ENCODE measurements at regions not wholly inside any gene's neighbourhood (a gene's known extent, or its start where the extent isn't known, plus 50 kb on each side); places are given as distances from the start of the nearest gene placed in this dataset.

DNA sequence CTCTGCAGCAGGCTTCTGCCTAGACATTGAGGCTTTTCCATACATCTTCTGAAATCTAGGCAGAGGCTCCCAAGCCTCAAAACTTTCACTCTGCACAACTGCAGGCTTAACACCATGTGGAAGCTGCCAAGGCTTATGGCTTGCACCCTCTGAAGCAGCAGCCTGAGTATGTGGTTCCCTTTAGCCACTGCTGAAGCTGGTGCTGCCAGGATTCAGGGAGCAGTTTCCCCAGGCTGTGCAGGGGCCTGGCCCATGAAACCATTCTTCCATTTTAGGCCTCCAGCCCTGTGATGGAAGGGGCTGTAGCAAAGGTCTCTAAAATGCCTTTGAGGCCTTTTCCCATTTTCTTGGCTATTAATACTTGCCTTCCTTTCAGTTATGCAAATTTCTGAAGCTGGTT lies 680.3 kb upstream of the FTMT start:
- TF ChIP-seq, protein P1, sequence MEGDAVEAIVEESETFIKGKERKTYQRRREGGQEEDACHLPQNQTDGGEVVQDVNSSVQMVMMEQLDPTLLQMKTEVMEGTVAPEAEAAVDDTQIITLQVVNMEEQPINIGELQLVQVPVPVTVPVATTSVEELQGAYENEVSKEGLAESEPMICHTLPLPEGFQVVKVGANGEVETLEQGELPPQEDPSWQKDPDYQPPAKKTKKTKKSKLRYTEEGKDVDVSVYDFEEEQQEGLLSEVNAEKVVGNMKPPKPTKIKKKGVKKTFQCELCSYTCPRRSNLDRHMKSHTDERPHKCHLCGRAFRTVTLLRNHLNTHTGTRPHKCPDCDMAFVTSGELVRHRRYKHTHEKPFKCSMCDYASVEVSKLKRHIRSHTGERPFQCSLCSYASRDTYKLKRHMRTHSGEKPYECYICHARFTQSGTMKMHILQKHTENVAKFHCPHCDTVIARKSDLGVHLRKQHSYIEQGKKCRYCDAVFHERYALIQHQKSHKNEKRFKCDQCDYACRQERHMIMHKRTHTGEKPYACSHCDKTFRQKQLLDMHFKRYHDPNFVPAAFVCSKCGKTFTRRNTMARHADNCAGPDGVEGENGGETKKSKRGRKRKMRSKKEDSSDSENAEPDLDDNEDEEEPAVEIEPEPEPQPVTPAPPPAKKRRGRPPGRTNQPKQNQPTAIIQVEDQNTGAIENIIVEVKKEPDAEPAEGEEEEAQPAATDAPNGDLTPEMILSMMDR (conservative IDR thresholded peaks at IDR 0.05) = no peak
- Mint-ChIP-seq H3K36me3 (no peaks in the 10 kb centered on the region), H3K4me3 (no peak overlapping the region), H3K27me3 (no peaks in the 10 kb centered on the region), H3K9me3 (no peaks in the 10 kb centered on the region), H3K4me1 (ENCODE audit: unreplicated experiment) (no peaks in the 10 kb centered on the region), H3K27ac (no peak overlapping the region)
- no peak for DNase-seq (ENCODE audit: extremely low spot score, unreplicated experiment)

DNA sequence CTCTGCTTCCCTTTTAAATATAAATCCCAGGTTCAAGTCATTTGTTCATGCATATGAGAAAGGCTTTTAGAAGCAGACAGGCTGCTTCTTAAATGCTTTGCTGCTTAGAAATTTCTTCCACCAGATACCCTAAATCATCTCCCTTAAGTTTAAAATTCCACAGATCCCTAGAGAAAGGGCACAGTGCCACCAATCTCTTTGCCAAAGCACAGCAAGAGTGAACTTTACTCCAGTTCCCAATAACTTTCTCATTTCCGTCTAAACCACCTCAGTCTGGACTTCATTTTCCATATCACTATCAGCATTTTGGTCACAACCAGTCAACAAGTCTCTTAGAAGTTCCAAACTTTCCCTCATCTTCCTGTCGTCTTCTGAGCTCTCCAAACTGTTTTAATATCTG lies 679.8 kb upstream of the FTMT start:
- no peaks in the 10 kb centered on the region for H3K4me1 Mint-ChIP-seq (ENCODE audit: unreplicated experiment)
- no peak for DNase-seq (ENCODE audit: extremely low spot score, unreplicated experiment)
- no peaks in the 10 kb centered on the region for H3K9me3 Mint-ChIP-seq
- H3K36me3 Mint-ChIP-seq = no peaks in the 10 kb centered on the region
- no peak overlapping the region for H3K4me3 Mint-ChIP-seq
- no peaks in the 10 kb centered on the region for H3K27me3 Mint-ChIP-seq
- TF ChIP-seq, protein P1 (conservative IDR thresholded peaks at IDR 0.05) = no peak
- H3K27ac Mint-ChIP-seq = no peak overlapping the region

DNA sequence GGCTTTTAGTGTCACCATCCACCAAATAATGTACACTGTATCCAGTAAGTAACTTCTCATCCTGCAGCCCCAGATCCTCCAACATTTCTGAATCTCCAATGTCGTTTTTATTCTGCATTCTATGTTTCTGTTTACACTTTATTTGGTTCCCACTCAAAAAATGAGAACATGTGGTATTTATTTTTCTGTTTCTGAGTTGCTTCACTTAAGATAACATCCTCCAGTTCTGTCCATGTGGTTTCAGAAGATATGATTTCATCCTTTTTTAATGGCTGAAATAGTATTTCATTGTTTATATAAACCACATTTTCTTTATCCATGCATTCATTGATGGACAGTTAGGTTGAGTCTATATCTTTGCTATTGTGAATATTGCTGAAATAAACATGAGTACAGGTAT lies 677.3 kb upstream of the FTMT start:
- TF ChIP-seq, protein P1 (conservative IDR thresholded peaks at IDR 0.05) = no peak
- no peak for DNase-seq (ENCODE audit: extremely low spot score, unreplicated experiment)
- Mint-ChIP-seq H3K27me3 (no peaks in the 10 kb centered on the region), H3K9me3 (no peaks in the 10 kb centered on the region), H3K27ac (no peak overlapping the region), H3K36me3 (no peaks in the 10 kb centered on the region), H3K4me3 (no peak overlapping the region), H3K4me1 (ENCODE audit: unreplicated experiment) (no peaks in the 10 kb centered on the region)

DNA sequence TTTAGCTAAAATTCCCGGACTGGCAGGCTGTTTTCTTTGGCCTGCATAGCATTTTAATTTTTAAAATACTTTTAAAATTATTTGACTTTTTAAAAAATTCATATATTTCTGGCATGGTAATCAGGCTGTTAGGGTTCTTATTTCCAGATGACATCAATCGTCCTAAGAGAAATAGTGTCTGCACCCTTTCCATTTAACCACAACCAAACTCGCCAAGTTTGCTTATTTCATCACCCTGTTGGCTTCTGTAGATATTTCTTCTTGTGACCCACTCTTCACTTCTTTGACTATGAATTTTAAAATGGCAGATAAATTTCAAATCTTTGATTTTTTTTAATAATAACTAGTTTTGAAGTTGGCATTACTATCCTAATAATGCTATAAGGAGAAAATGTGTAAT lies 675.7 kb upstream of the FTMT start:
- Mint-ChIP-seq H3K27ac (no peak overlapping the region), H3K27me3 (no peaks in the 10 kb centered on the region)

DNA sequence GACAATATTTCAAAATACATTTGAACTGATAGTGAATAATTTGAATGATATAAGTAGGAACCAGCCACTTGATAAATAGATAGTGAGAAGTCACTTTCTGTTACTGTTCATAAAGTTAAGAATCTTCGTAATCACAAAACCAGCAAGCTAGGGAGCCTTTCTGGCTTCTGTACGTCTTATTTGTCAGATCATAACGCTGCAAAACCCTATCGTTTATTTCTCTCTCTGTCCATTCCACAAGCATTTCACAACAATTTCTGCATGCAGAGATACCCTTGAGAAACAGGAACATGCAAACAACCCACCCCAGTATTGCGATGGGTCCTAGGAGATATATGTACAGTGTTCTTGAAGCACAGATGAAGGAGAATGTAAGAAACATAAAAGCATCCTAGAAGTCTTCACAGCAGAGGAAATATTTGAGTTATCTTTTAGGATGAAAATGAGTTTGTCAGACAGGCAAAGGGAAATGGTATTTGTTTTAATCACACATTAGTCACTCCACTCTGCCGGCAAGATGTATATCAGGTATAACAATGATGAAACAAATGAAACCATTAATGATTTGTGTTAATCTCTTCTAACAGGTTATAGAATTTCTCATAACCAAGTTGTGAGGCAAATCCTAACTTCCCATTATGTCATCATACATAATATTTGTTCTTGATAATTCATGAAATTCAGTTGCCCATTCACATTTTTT lies 668.7 kb upstream of the FTMT start:
- no peak for DNase-seq (ENCODE audit: extremely low spot score, unreplicated experiment)
- Mint-ChIP-seq H3K27ac (no peak overlapping the region), H3K4me1 (ENCODE audit: unreplicated experiment) (no peaks in the 10 kb centered on the region), H3K36me3 (no peaks in the 10 kb centered on the region), H3K27me3 (no peaks in the 10 kb centered on the region), H3K4me3 (no peak overlapping the region), H3K9me3 (no peaks in the 10 kb centered on the region)
- TF ChIP-seq, protein P1 (conservative IDR thresholded peaks at IDR 0.05) = no peak

More for the DNA sequence above, 675.7 kb upstream of the FTMT start:
- no peak for DNase-seq (ENCODE audit: extremely low spot score, unreplicated experiment)
- Mint-ChIP-seq H3K36me3 (no peaks in the 10 kb centered on the region), H3K4me3 (no peak overlapping the region), H3K4me1 (ENCODE audit: unreplicated experiment) (no peaks in the 10 kb centered on the region), H3K9me3 (no peaks in the 10 kb centered on the region)
- TF ChIP-seq, protein P1 (conservative IDR thresholded peaks at IDR 0.05) = no peak
